K562 (cell line): ENCODE measurements at regions not wholly inside any gene's neighbourhood (a gene's known extent, or its start where the extent isn't known, plus 50 kb on each side); places are given as distances from the start of the nearest gene placed in this dataset.

ENCODE experiments used
- ATAC-seq: fragments of 200-7000 bp; cut with Tn5 transposase; 3 replicates; pipeline ENCODE4 v1.9.1; 2020; ENCODE audit warnings: moderate library complexity
- BruUV-seq: library from RNA; stranded (reverse); fragments of 400-500 nt; replicated peaks from 2 replicates; lab custom pipeline; 2021; lab: Mats Ljungman, UMichigan
- CTCF ChIA-PET: fragments of 300-600 bp; formaldehyde crosslinking; extraction: SDS; loops from one replicate; lab custom pipeline; 2021; ENCODE audit warnings: low intra/inter-chr PET ratio; lab: Yijun Ruan, JAX
- POLR2A ChIA-PET: fragments of 300-600, 350-650 bp; sonication (Branson Sonifier 250); formaldehyde crosslinking; extraction: SDS; loops from one replicate; lab custom pipeline; 2021; ENCODE audit warnings: antibody characterized with exemption, inconsistent platforms; lab: Yijun Ruan, JAX
- DNase-seq, 4 experiments: peaks; one replicate each; pipeline versions ENCODE4 v3.0.0 to v3.0.0-alpha.2; 2011 to 2018; ENCODE audit warnings: low spot score in 3 of 4, mixed read lengths in 3 of 4; ENCODE audit errors: extremely low read depth in 1 of 4
- FAIRE-seq: peaks from 2 replicates; lab custom pipeline; 2011; peaks lifted over from hg19 to GRCh38; lab: Jason Lieb, UNC
- H2AFZ ChIP-seq: 2 replicates; pipeline ENCODE4 v1.6.0; 2011; ENCODE audit warnings: low read depth, low read length, control low read depth, inconsistent platforms
- H3K27ac ChIP-seq: fragments of 200-600 bp; 3 replicates; pipeline ENCODE4 v1.8.0; 2011; ENCODE audit warnings: low read depth, mild to moderate bottlenecking, control low read depth, inconsistent platforms, low read length, moderate library complexity, mixed read lengths; ENCODE audit errors: extremely low read depth
- H3K27me3 ChIP-seq, 2 experiments: fragments of 300-600 bp in 1 of 2; 2 replicates in 1 of 2; 3 replicates in 1 of 2; pipeline versions ENCODE4 v1.6.0 to v1.8.0; 2011; ENCODE audit warnings: inconsistent platforms in 2 of 2, low read length in 2 of 2, mild to moderate bottlenecking in 1 of 2, mixed read lengths in 1 of 2, moderate library complexity in 1 of 2; ENCODE audit not compliant: control insufficient read depth in 2 of 2, insufficient read depth in 2 of 2
- H3K36me3 ChIP-seq: fragments of 300-600 bp; 3 replicates; pipeline ENCODE4 v1.8.0; 2011; ENCODE audit warnings: mild to moderate bottlenecking, low read length, inconsistent platforms; ENCODE audit not compliant: control insufficient read depth, insufficient read depth
- H3K4me1 ChIP-seq, 2 experiments: fragments of 200-600 bp in 1 of 2; replicated peaks in 1 of 2; 2 replicates in 1 of 2; 3 replicates in 1 of 2; pipeline versions ENCODE4 v1.5.1 to v1.8.0; 2011; ENCODE audit warnings: inconsistent platforms in 2 of 2, low read length in 2 of 2, mild to moderate bottlenecking in 1 of 2, mixed read lengths in 1 of 2, moderate library complexity in 1 of 2; ENCODE audit not compliant: control insufficient read depth in 2 of 2, insufficient read depth in 2 of 2
- H3K4me2 ChIP-seq: 2 replicates; pipeline ENCODE4 v1.6.1; 2011; ENCODE audit warnings: low read length, control low read depth, inconsistent platforms, mixed read lengths; ENCODE audit not compliant: insufficient read depth
- H3K4me3 ChIP-seq: fragments of 200-600 bp; sonication (generic), shearing (Covaris generic); 2 replicates; pipeline ENCODE4 v1.5.1; 2016; ENCODE audit warnings: control low read depth, inconsistent platforms
- H3K79me2 ChIP-seq: fragments of 200-600 bp; 3 replicates; pipeline ENCODE4 v1.8.0; 2011; ENCODE audit warnings: low read length, inconsistent platforms; ENCODE audit not compliant: control insufficient read depth, insufficient read depth
- H3K9ac ChIP-seq, 2 experiments: 2 replicates each; pipeline versions ENCODE4 v1.6.0 to v1.6.1; 2011; ENCODE audit warnings: low read depth in 2 of 2, low read length in 2 of 2, control low read depth in 1 of 2, inconsistent platforms in 1 of 2, mild to moderate bottlenecking in 1 of 2, mixed read lengths in 1 of 2; ENCODE audit not compliant: insufficient read depth in 1 of 2
- H3K9me1 ChIP-seq: one replicate; pipeline ENCODE4 v1.6.0; 2011; ENCODE audit warnings: inconsistent platforms, mild to moderate bottlenecking, low read length, moderate library complexity; ENCODE audit not compliant: control insufficient read depth, insufficient read depth
- H3K9me3 ChIP-seq: replicated peaks from 2 replicates; pipeline ENCODE4 v1.5.1; 2011; ENCODE audit warnings: low read depth, low read length, inconsistent platforms; ENCODE audit not compliant: control insufficient read depth, insufficient read depth
- H4K20me1 ChIP-seq: replicated peaks from 2 replicates; pipeline ENCODE4 v1.6.1; 2011; ENCODE audit warnings: low read length, inconsistent platforms, mixed read lengths; ENCODE audit not compliant: control insufficient read depth, insufficient read depth
- HMGN3 ChIP-seq: IDR thresholded peaks from 2 replicates; pipeline ENCODE4 v1.6.1; 2011; ENCODE audit warnings: borderline replicate concordance, low read depth, mild to moderate bottlenecking, mixed read lengths, low read length; ENCODE audit not compliant: insufficient read length; ENCODE audit errors: extremely low read depth
- HNRNPLL ChIP-seq: fragments of 200-400 bp; formaldehyde crosslinking; IDR thresholded peaks from 2 replicates; pipeline ENCODE4 v1.6.1; 2017; ENCODE audit warnings: low read length, low read depth, mild to moderate bottlenecking; ENCODE audit not compliant: poor library complexity, severe bottlenecking
- MECOM ChIP-seq: fragments of 250-450 bp; sonication (Bioruptor Pico); IDR thresholded peaks from 2 replicates; pipeline ENCODE4 v1.8.0; 2022; ENCODE audit warnings: inconsistent platforms
- NCOA6 ChIP-seq: fragments of 450-650 bp; IDR thresholded peaks from 2 replicates; pipeline ENCODE4 v1.6.1; 2017; ENCODE audit warnings: mild to moderate bottlenecking
- POLR2B ChIP-seq: fragments of 450-650 bp; IDR thresholded peaks from 2 replicates; pipeline ENCODE4 v1.6.1; 2018; ENCODE audit warnings: low read depth; ENCODE audit not compliant: partially characterized antibody
- RFX5 ChIP-seq: IDR thresholded peaks from 2 replicates; pipeline ENCODE4 v1.6.1; 2011; ENCODE audit warnings: low read depth, mild to moderate bottlenecking, improper control_type of control experiment, low read length
- THAP7 ChIP-seq: fragments of 250-450 bp; sonication (Bioruptor Pico); IDR thresholded peaks from 2 replicates; pipeline ENCODE4 v1.5.0; 2021
- ZBTB49 ChIP-seq: sonication (generic); formaldehyde crosslinking; IDR thresholded peaks from 2 replicates; pipeline ENCODE4 v1.8.0; 2022; ENCODE audit warnings: missing genetic modification reagents, mild to moderate bottlenecking, borderline replicate concordance
- ZBTB7A ChIP-seq: IDR thresholded peaks from 2 replicates; pipeline ENCODE4 v1.6.1; 2011; ENCODE audit warnings: low read depth, mild to moderate bottlenecking, low read length, moderate library complexity, borderline replicate concordance; ENCODE audit not compliant: control insufficient read depth
- ZNF274 ChIP-seq: IDR thresholded peaks from 2 replicates; pipeline ENCODE4 v1.6.1; 2011; ENCODE audit warnings: low read depth, mild to moderate bottlenecking, low read length, moderate library complexity, borderline replicate concordance
- ZNF507 ChIP-seq: conservative IDR thresholded peaks from 2 replicates; pipeline ENCODE4 v1.6.1; 2017; ENCODE audit warnings: missing genetic modification characterization, missing compliant biosample characterization
- ZNF668 ChIP-seq: fragments of 250-450 bp; sonication (Bioruptor Pico); IDR thresholded peaks from 2 replicates; pipeline ENCODE4 v1.8.0; 2022; ENCODE audit warnings: mild to moderate bottlenecking, inconsistent platforms
- ZNF76 ChIP-seq: fragments of 250-450 bp; sonication (Bioruptor Pico); IDR thresholded peaks from 2 replicates; pipeline ENCODE4 v1.4.0; 2020; ENCODE audit warnings: mild to moderate bottlenecking, moderate library complexity, borderline replicate concordance
- WGBS: fragments of 100-300 bp; shearing (Covaris generic); methylation state at CpG from one replicate; pipeline ENCODE4 v1.1.6; 2016; ENCODE audit warnings: low coverage, mixed read lengths; ENCODE audit not compliant: insufficient coverage; ENCODE audit errors: missing lambda C conversion rate; 5-methylcytosine and 5-hydroxymethylcytosine counted together
- in situ Hi-C: fragments of 300-500 bp; cut with MboI; formaldehyde crosslinking; loops from 4 replicates; pipeline ENCODE4 v1.15.0; 2018; ENCODE audit warnings: inconsistent platforms, mixed read lengths
- intact Hi-C: fragments of 100-400 bp; cut with micrococcal nuclease; formaldehyde crosslinking; loops from 2 replicates; pipeline ENCODE4 v1.14.2; 2022

GRCh38 chr15:95989392-95989791, 341.1 kb upstream of the NR2F2 start:
- in situ Hi-C loops (no loop called here), intact Hi-C loops (no loop called here)
- H3K27me3 ChIP-seq: no peaks in the 10 kb centered on the region
- ChIA-PET POLR2A (interaction anchor here (1.5 kb wide), 1 partner anchor 59 kb away, joined by 4 read pairs; no protein-coding TSS in a partner anchor), CTCF (no interaction called here)
- DNase-seq (no peak), FAIRE-seq (no peak), ATAC-seq (no peak)
- no peak for TF ChIP-seq NCOA6
- no peak for TF ChIP-seq THAP7 (CRISPR knock-in tag)
- TF ChIP-seq HMGN3: no peak
- TF ChIP-seq ZNF76 (CRISPR knock-in tag): no peak
- no peak for TF ChIP-seq ZBTB7A
- no peak overlapping the region for H3K4me3 ChIP-seq
- no TSS peak for BruUV-seq
- H3K9me3 ChIP-seq: no peaks in the 10 kb centered on the region
- no peaks in the 10 kb centered on the region for H3K36me3 ChIP-seq
- H3K4me1 ChIP-seq: no peaks in the 10 kb centered on the region; a peak in 1 of 5 replicates
- no peak overlapping the region for H3K27ac ChIP-seq
- no peak overlapping the region for H2AFZ ChIP-seq
- H3K79me2 ChIP-seq: no peaks in the 10 kb centered on the region
- H3K4me2 ChIP-seq: no peak overlapping the region
- H4K20me1 ChIP-seq: no peaks in the 10 kb centered on the region
- 70% methylated on average over 3 of the region's 3 CpGs for WGBS
- H3K9ac ChIP-seq: no peak overlapping the region
- no peaks in the 10 kb centered on the region for H3K9me1 ChIP-seq

- no peaks in the 10 kb centered on the region for H4K20me1 ChIP-seq
- BruUV-seq: no TSS peak
- in situ Hi-C loops: no loop called here
- ATAC-seq: no peak
- POLR2A ChIA-PET: interaction anchor here (1.5 kb wide), 1 partner anchor 60 kb away, joined by 4 read pairs; no protein-coding TSS in a partner anchor
- H3K4me2 ChIP-seq: no peak overlapping the region
- H3K27me3 ChIP-seq: no peaks in the 10 kb centered on the region
- H3K9ac ChIP-seq: no peak overlapping the region
- H3K4me3 ChIP-seq: no peak overlapping the region
- no peak overlapping the region for H3K27ac ChIP-seq
- intact Hi-C loops: no loop called here
- FAIRE-seq: no peak
- WGBS: 88% methylated on average over 4 of the region's 4 CpGs
- H3K9me1 ChIP-seq: no peaks in the 10 kb centered on the region
- H2AFZ ChIP-seq: 0 out of 2 replicates have a peak overlapping the region, but pooled peaks have one; percentile 12
- no peaks in the 10 kb centered on the region for H3K36me3 ChIP-seq
- H3K4me1 ChIP-seq: no peaks in the 10 kb centered on the region; a peak in 1 of 5 replicates
- CTCF ChIA-PET: no interaction called here
- no peaks in the 10 kb centered on the region for H3K9me3 ChIP-seq
- H3K79me2 ChIP-seq: no peaks in the 10 kb centered on the region
- DNase-seq: no peak
- no peak for TF ChIP-seq ZNF274
- no peak for TF ChIP-seq HNRNPLL
- no peak for TF ChIP-seq ZNF507 (tag)
- no peak for TF ChIP-seq ZNF668 (CRISPR knock-in tag)
- no peak for TF ChIP-seq MECOM (CRISPR knock-in tag)
- TF ChIP-seq RFX5: no peak
- no peak for TF ChIP-seq ZBTB49 (CRISPR knock-in tag)
- no peak for TF ChIP-seq POLR2B
Observed at GRCh38 chr15:95990833-95991232, 339.7 kb upstream of the NR2F2 start.
